HG03097 (cell line): ENCODE measurements at regions not wholly inside any gene's neighbourhood (a gene's known extent, or its start where the extent isn't known, plus 50 kb on each side); places are given as distances from the start of the nearest gene placed in this dataset.
"Not testable (repeated sequence)": the region's sequence is repeated elsewhere in the genome, so short reads cannot be mapped to it uniquely, and the experiment has no call there.

Source experiments
- ATAC-seq: cut with Tn5 transposase; IDR thresholded peaks from one replicate; pipeline ENCODE4 v1.9.1; 2021; ENCODE audit not compliant: unreplicated experiment, low FRiP score

DNA sequence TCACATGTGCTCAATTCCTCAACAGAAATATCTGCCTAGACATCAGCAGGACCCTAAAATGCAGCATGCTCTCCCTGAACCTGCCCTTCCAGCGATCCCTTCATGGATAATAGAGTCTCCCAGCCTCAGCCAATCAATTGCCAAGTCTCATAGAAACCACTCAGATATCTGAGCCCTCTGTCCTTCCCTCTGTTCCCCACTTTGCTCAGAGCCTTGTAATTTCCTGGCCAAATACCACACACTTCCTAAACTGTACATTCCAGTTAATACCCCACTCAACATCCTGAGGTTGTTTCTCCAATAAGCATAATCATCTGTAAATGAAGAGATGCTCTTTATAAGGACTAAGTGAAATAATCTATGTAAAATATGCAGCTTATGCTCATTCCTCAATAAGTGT, 59.3 kb upstream of the PTGFRN start:
- ATAC-seq = no peak

DNA sequence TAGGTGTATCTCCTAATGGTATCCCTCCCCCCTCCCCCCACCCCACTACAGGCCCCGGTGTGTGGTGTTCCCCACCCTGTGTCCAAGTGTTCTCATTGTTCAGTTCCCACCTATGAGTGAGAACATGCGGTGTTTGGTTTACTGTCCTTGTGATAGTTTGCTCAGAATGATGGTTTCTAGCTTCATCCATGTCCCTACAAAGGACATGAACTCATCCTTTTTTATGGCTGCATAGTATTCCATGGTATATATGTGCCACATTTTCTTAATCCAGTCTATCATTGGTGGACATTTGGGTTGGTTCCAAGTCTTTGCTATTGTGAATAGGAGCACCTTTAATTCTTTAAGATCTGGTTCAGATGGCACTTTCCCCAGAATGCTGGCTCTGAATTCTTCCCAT, 58.5 kb upstream of the PTGFRN start:
- ATAC-seq = not testable (repeated sequence)

DNA sequence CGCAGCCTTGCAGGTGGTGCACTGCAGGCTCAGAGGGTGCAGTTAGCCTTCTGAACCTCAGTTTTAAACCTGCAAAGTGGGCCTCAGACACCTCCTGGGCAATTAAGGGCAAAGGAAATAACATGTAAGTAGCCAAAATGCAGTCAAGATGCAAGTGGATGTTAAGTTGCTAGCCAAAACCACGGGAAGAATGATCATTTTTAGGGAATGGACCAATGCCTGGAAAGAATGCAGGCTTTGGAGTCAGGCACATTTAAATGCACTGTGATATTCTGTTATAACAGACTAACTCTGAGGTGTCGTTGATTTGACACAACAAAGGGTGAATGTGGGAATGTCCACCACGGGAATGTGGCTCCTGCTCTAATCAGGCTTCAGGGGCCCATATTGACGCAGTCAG, 57.9 kb upstream of the PTGFRN start:
- ATAC-seq = no peak

DNA sequence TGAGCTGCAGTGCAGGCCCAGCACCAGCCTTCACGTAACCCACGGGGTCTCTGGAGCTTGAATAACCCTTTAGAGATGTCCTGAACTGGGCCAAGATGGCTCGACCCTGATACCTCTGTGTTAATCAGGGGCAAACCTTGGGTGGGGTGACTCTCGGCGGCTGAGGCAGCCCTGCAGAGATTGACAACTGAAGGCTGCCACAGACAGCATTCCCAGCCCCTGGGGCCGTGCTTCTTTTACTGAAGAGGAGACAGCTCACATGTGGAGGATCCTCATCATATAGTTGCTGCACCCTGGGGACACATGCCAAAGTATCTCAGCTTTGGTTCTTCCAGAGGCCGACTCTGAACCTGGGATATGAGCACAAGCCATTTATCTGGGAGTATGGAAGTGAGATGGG, 57.3 kb upstream of the PTGFRN start:
- no peak for ATAC-seq

DNA sequence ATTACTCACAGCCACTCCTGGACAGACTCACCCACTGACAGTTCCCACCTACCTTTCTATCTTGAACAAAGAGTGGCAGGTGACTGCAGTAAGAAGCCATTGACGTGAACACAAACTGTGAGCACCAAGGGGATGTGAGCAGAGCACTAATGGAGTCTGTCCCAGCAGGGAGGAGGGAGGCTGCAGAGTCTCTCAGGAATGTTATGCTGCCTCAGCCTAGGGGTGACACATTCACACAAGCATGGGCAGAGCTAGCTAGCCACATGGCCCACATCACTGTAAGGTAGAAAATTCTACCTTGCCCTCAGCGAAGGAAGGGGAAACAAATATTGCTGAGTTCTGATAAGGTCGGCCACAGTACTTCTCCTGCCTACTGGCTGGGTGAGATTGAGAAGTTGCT, 56.8 kb upstream of the PTGFRN start:
- no peak for ATAC-seq

DNA sequence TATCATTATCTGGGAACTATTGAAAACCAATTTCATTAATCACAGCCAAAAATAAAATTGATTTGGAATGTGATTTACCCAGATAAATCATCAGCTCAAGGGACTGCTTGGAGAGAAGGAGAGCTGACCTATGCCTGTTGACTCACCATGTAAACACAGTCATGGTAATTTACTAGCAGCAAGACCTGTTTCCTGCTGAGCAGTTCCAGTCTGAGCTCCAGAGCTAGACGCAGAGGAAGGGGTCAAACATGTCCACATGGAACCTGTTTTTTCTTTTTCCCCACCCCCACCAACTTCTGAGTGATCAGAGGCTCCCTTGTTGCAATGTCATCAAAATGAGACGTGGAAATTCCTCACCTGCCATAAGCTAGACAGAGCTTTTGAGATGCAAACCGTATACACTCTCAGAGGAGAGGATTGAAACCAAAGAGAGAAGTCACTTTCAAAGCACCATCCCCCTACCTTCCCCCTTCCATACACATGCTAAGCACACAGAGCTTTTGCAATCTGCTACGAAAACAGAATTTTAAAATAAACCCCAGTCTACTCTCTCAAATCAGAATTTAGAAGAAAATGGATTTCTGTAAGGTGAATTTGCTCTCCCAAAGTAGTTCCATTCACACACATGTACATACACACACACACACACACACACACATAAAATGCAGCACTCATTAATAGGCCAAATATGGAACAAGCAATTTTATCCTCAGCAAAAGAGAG, 55.9 kb upstream of the PTGFRN start:
- no peak for ATAC-seq

DNA sequence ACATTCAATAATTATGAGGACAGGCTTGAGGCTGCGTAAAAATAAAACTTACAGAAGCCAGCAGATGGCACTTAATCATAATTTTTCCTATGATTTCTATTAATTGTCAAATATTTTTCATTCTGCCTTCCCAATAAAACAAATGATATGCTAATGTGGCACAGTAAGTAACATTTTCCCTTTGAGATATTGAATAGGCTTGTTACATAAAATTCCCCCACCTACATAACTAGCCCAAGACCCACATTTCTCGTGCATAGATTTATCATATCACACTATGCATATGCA, 55.4 kb upstream of the PTGFRN start:
- ATAC-seq = no peak

DNA sequence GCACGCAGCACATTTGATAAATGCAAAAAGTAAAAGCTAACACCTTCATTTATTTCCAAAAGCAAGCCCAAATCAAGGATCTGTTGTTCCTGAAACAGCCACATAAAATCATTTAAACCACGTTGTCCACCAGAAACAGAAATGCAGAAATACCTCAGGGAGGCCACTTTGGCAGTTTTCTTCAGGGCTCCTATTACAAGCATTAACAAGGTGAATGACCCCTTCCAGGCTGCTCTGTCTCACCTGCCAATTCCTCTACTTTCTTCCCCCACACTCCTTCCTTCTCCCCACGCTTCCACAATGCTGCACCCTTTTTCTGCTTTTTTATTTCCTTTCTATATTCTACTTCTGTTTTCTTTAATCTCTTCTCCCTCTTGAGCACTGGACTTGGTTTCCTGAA, 55.0 kb upstream of the PTGFRN start:
- ATAC-seq = no peak

DNA sequence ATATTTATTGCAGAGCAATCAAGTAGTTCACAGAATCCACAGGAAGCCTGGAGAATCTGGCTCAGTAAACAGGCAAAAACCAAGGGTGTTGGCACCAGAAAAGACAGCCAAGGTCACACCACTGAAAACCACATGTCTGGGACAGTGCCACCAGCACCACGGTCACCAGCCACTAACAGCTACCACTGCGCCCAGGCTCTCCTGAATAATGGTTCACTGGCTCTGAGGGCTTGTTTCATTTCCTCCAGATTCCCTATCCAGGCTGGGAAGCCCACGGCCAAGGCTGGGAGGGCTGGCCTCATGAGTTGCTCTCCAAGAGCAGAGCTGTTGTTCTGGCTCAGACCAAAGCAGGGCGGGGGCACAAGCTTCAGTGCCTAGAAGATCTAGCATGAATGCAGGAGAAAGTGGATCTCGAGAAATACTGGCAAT, 54.5 kb upstream of the PTGFRN start:
- no peak for ATAC-seq

DNA sequence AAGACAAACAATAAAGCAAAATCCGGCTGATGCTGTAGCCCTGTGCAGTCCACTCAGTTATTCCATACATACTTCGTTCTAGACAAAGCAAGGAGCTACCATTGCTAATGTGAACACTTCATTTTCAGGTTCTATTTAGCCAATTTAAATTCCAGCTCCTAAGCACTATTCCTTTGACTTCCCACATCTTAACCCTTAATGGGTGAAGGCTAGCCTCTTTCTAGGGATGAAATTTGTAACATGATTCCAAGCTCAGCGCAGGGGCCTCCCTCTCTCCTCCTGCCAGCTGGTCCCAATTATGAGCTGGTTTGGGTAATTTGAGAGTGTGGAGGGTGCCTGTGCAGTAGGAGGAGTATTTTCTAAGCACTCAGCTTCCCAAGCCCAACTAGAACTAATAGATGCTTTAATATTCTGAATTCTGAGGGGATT, 53.9 kb upstream of the PTGFRN start:
- no peak for ATAC-seq

DNA sequence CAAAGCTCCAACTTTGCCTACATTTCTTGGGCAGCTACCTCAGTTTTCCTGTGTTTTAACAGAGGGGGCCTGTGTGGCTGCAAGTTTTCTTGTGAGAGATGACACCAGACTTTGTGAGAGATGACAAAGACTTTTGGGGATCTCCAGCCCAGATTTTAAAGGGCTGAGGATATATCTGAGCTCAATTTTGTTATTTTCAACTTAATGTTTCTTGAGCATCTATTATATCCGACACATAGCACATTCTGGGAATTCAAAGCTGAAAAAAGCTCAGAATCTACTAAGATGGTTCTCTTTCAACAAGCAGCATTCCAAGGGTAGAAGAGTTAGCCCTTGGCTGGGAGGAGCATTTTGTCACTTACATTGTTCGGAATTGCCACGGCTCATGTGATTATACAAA, 53.4 kb upstream of the PTGFRN start:
- no peak for ATAC-seq

DNA sequence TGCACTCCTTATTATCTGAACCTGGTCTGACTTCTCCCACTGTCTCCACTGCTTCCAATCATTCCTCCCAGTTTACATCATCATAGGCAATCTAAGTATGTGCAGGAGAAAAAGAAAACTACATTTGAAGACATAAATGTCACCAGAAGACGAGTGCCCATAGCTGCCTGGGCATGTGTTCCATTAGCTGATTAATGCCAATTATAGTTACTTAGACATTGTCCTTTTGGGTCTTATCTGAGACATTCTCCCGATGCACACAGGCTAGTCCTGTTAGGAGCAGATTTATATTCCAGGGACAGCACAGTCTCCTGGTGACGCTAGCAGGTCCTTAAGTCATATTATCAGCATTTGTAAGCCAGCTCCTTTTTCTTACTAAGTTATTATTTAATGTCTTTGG, 52.6 kb upstream of the PTGFRN start:
- no peak for ATAC-seq
